NCI-H2081 (cell line): ENCODE measurements at regions not wholly inside any gene's neighbourhood (a gene's known extent, or its start where the extent isn't known, plus 50 kb on each side); places are given as distances from the start of the nearest gene placed in this dataset.
"Not testable (repeated sequence)": the region's sequence is repeated elsewhere in the genome, so short reads cannot be mapped to it uniquely, and the experiment has no call there.

Source experiments
- DNase-seq, 2 experiments: peaks; one replicate each; lab custom pipeline; 2025; lab: John Stamatoyannopoulos, UW

DNA sequence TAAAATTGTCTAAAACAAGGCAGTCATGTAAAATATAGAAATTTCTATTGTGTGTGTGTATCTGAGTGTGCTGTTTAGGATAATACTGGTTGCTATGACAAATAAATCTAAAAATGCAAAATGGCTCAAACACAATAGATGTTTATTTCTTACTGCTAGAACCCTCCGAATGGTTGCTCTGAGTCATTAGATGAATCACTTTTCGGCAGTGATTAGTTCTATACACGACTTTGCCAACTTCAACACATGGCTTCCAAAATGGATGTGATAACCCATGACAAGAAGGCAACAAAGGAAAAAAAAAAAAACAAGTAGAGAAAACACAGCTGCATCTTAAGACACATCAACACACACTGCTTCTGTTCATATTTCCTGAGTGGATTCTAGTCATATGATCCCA is 729.2 kb downstream of the AACS start:
- no peak for DNase-seq

DNA sequence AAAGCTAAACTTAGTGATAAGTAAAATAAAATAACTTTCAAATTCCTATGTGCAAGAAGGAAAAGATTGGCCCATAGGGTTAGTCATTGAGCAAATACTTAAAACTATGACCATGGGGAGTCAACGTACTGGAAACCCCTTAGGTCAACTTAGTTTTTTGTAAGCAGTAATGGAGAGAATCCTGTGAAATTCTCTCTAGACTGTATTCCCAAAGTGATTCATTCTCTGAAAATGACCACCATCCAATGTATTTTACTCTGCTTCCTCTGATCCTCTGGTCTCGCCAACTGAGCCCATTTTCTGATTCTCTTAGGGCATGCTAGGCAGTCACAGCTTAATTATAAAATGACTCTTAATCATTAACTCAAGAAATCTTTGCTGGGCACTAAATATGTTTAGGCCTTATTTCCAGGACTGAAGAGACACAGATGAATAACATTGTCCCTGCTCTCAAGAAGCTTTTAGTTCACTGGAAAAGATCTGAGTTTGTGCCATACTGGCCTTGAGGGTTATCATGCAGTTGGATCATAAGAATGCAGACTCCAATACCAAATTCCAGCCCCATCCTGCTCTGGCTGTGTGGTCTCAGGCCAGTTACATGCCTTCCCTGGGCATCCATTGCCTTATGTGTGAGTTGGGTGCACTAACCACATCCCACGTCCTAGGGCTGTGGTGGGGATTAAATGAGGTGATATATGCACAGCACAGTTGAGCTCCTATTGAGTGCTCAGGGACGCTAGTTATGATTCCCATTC is 732.4 kb downstream of the AACS start:
- no peak for DNase-seq

DNA sequence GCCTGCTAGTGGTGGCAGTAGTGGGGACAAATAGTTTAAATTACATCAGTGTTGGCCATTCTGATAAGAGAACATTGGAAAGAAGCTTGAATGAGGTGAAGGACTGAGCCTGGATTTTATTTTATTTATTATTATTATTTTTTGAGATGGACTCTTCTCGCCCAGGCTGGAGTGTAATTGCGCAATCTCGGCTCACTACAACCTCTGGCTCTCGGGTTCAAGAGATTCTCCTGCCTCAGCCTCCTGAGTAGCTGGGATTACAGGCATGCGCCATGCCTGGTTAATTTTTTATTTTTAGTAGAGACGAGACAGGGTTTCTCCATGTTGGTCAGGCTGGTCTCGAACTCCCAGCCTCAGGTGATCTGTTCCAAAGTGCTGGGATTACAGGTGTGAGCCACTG is 739.4 kb downstream of the AACS start:
- no peak for DNase-seq

DNA sequence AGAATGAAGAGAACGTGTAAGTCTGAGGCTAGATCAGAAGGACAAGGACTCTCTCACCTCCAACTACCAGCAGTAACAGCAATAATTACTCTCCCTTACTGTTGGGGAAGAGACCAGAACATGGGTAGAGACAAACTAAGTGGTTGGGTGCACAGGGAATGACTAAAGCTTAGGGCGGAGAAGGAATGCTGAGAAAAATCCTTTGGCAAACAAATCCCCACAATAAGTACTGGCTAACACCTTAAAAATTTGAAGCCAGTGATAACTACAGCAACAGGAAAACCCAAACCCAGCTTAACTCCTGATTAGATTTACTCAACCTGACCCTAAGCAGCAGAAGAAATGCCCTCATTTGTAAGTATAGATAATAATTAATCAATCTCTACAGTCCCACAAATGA is 759.0 kb downstream of the AACS start:
- DNase-seq: no peak

DNA sequence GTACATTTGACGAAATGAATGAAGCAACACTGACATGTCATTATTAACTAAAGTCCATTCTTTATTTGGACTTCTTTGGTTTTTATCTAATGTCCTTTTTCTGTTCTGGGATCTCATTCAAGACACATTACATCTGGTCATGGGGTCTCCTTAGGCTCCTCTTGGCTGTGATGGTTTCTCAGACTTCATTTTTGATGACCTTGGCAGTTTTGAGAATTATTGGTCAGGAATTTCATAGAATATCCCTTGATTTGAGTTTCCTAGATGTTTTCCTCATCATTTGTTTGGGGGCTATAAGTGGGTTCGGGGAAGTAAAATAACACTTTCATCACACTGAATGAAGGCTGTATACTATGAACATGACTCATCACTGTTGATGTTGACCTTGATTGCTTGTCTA is 770.6 kb downstream of the AACS start:
- no peak for DNase-seq

DNA sequence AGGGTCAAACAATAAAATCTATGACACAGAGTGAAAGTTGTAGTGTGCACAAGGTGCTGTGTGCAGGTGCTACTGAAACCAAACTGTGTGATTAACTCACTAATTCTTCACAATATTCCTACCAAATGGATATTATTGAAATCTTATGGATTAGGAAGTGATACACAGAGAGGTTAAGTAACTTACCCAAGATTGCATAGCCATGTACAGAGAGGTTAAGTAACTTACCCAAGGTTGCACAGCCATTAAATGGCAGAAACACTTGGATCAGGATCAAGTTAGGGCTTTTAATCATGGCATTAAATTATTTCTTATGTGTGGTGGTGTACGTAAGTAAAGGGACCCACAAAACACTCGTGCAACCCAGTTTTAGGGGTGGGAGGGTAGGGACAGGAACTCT is 771.4 kb downstream of the AACS start:
- DNase-seq: no peak

DNA sequence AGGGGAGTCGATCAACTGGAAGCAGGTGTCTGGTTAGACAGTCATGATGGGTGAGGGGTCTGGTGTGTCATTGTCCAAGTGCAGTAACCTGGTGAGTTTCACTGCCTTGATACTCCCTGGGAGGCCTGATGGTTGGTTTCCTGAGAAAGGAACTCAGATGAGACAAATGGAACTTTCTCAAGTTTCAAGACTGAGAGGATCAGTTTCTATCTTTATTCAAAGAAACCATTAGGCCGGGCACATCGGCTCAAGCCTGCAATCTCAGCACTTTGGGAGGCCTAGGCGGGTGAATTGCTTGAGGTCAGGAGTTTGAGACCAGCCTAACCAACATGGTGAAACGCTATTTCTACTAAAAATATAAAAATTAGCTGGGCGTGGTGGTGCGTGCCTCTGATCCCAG is 776.1 kb downstream of the AACS start:
- no peak for DNase-seq

DNA sequence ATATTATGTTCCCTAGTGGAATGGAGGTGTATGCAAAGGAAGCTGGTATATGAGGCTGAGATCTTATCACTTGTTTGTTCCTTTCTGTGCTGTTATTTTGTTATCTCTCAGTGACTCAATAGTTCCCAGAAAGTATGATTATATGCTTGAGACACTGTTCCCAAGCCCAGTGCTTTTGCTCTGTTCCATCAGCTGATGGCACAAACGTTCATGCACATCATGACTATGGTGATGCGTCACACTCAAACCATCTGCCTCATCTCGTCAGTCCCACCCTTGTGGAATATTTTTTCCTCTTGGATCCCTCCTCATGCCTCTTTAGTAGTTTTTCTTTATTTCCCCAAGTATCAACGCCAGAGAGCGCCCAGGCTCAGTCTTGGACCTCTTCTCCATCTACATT is 786.9 kb downstream of the AACS start:
- no peak for DNase-seq

DNA sequence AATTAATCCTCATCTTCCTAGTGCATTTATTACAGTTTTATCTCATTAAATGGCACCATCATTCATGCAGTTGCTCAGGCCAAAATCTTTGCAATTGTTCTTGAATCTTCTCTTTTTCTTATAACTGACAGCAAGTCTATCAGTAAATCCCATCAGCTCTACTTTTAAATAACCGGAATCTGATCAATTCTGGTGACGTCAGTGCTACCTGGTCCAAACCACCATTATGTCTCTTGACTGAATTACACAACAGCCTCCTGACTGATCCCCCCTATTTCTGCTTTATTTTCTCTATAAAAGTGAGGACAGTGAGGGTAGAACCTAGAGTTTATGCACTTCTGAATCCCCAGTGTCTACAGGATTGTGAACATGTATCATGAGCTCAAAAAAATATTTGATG is 787.4 kb downstream of the AACS start:
- no peak for DNase-seq

DNA sequence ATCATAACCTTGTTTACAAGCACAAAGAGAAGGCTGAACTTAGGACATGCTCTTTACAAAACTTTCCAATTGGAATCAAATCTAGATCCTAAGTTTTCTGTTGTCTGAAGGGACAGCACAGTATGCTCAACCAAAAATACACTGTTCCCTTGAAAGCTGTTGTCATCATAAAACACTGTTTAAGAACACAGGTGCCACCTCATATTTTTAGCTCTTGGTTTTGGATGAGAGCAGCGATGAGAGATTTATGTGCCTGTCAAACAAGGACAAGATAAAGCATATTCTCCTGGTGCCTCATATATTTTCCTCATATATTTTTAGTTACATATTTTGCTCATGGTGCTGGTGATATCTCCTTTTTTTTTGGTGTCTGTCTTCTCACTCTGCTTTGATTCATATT is 788.4 kb downstream of the AACS start:
- no peak for DNase-seq

DNA sequence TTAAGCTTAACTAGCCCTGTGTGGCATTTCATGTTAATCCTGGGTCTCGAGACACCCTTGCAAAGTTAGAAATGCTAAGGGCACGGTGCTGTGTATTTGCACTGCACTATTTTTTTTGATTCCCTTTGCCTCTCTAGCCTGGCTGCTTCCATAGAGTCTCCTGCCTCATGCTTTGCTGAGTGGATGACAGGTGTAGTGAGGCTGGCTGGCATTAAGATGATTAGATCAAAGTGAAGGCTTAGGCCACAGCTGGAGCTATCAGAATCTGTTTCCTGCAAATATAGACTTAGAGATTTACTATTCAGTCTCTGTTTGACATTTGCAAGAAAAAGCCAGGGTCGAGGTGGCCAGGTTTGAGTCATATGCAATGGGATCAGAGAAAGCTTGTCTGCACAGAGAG is 791.1 kb downstream of the AACS start:
- DNase-seq: no peak

DNA sequence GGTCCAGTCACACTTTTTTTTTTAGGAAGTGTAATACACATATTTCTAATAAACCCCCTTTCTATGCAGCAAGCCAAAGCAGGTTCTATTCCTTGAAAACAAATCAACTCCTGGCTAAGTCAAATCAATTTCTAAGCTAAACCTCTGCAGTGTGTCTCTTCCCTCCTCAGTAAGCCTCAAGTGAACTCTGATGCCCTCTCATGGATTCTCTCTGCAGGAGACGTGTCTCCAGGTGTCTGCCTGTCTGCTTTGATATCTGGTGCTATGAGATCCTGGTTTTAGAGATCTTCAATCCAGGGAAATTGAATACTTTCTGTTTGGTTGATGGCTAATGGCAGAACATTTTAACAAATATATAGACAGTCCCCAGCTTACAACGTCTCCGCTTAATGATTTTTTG is 791.7 kb downstream of the AACS start:
- no peak for DNase-seq

DNA sequence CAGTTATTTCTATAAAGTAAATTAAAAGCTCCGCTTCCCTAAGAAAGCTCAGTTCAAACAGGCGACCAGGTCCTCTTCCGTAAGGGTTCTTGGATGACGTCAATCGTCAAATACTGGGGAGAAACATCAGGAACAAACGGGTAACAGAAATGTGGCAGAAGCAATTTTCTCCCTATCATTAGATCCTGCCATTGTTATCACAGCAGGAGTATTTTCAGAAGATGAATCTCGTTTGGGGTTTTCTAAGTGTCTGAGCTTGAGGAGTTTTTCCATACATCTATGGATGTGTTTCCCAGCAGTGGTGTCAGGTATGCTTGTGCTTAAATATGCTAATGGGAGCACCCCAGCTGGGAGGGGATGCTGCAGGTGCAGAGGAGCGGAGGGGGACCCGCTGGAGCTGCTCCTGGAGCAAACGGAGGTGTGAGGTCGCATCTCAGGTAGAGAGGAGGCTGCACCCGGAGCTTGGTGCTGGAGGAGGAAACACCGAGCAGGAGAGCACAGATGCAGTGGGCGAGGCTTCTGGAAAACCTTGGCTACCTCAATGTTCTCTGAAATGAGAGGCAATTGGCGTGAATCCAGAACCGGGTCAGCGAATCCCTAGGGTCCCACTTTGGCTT is 795.5 kb downstream of the AACS start:
- no peak for DNase-seq

DNA sequence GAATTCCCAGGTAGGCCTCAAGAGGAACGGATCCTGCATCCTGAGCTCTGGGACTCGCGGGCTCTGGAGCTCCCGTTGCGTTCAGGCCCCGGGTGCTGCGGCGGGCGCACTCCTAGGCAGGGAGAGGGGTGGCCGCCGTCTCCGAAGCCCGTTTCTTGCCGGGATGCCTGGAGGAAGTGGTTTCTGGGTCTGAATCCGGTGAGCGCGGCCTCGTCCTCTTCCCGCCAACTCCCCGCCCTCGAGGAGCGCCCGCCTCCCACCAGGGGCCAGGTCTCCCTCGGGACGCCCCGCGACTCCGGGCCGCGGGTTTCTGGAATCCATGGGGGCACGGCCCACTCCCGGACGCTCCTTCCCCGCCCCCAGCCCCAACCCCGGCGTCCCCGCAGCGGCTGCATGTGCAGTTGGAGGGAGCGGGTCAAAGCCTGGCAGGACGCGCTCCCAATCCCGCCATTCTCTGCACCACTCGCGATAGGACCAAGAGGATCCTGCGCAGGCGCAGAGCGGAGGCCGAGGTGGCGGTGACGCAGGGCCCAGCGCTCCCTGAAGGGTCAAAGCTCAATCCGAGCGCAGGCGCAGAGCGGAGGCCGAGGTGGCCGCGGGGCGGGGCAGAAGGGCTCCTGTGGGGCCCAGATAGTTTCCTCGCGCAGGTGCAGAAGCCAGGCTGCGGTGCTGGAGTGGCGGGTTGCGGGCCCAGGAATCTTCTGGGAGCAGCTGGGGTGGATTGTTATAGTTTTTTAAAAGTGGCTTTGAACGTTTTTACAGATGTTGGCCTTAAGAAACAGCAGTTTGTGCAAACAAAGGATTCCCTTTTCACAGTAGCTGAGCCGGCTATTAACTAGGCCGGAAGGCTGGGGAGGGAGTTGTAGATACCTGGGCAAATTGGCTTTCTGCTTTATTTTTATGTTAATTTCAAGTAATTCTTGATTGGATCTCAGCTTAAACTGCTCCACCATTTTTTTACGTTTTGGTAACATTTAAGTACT is 796.4 kb downstream of the AACS start:
- DNase-seq: peak in 1 of 2 experiments; percentile 1

DNA sequence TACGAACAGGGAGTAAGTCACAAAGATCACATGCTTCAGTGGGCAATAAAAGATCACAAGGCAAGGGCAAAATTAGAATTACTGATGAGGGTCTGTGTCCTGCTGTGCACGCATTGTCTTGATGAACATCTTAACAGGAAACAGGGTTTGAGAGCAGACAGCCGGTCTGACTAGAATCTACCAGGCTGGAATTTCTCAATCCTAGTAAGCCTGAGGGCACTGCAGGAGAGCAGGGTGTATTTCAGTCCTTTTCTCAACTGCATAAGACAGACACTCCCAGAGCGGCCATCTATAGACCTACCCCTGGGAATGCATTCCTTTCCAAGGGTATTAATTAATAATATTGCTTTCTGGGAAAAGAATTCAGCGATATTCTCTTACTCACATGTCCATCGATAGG is 800.0 kb downstream of the AACS start:
- DNase-seq: not testable (repeated sequence)

DNA sequence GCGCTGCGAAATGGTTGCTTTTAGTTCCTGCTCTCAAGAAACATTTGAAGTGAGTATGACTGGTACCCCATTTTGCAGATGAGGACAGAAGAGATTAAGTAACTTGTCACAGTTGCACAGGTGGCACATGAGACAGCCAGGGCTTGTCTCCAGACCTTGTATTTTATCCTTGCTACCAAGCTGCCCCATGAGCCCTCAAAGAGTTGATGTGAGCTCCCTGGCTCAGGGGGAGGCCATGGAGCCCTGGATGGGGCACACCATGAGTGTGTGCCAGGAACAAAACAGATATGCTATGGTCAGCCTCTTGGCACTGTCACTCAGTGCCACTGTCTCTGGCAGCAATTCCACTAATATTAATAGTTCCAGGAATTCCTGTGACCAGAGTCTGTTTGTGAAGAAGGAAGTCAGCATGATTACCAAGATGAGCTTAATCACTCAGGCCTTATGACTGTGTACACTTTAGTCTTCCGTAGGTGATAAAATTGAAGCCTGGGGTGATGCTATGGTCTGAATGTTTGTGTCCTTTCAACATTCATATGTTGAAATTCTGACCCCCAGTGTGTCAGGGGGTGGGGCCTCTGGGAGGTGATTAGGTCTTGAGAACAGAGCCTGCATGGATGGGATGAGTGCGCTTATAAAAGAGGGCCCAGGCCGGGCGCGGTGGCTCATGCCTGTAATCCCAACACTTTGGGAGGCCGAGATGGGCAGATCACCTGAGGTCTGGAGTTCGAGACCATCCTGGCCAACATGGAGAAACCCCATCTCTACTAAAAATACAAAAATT is 806.8 kb downstream of the AACS start:
- no peak for DNase-seq

DNA sequence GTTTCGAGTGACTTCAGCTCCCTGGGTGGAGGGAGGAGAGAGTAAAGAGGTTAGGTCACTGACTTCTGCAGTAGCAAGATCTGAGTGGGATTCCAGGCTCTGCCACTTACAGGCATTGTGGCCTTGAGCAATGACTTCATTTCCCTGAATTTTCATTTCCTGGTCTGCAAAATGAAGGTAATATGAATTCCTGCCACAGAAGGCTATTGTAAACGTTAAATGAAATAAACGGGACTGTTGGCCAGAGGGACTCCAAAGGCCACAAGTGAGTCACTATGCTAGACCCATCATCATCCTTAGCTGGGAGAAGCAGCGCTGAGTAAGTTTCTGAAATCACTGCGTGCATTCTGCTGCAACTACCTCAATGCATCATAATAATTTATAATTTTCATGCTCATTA is 807.8 kb downstream of the AACS start:
- no peak for DNase-seq

DNA sequence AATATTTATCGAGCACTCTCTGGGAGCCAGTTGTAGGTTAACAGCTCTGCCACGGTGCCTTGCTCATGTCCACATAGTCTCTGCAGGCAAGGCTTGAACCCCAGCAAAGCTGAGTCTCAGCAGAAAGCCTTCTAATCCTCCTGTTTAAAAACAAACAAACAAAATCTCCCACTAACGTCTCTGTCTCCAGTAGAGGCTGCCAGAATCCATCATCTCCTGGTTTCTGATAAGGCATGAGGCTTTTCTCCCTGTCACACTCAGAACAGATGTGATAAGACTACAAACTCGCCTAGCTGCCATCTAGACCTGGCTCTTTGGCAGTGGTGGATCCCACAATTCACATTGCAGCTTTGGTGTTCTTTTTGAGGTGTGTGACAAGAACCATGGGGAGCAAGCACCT is 813.2 kb downstream of the AACS start:
- DNase-seq: no peak

DNA sequence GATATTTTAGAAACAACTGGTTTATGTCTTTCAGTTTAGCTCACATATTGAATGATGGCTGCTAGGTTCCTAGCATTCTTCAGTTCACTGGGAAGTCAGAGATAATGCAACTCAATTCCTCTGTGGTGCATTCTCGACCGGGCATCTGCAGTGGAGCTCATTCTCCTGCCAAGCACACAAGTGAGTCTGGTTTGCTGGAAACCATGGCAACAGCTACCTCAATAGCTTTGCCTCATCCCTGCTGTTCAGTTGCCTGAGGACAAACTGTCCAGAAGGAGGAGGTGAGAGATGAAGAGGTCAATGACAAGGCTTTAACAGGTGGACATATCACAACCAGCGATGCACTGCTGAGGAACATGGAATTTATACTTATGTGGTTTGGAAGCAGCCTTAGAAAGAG is 816.9 kb downstream of the AACS start:
- DNase-seq: no peak

DNA sequence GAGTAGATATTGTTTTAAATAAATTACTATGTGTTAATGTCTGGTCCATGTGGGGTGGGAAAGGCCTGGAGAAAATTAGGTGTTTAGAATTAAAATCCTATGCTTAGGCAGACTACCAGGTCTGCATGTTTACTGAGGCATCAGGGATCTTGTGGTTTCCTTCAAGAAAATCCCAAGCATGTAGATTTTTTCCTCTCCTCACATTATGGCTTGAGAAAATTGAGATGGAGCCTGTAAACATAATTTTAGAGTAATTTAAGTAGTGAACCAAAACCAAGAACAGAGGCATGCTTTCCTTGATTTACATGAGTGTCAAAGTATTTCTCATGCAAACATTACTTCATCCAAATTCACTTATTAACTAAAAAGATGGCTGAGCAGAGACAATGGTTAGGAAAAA is 823.7 kb downstream of the AACS start:
- no peak for DNase-seq

DNA sequence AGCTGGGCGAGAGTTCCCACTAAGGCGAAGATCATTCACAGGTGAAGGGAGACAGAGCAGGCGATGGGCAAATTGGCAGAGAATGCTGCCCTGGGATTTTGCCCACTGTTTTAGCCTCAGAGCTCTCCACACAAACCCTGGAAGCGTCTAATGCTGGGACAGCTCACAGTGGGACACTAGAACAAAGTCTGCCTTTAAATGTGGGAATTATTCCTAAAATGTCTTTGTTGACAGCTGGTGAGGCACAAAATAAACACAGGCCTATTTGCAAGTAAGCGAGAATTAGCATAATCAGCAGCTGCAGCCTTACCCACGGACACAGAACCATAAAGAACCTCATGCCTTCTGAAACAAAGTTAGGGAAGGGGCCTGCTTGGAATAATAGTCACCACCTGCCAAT is 824.5 kb downstream of the AACS start:
- no peak for DNase-seq

DNA sequence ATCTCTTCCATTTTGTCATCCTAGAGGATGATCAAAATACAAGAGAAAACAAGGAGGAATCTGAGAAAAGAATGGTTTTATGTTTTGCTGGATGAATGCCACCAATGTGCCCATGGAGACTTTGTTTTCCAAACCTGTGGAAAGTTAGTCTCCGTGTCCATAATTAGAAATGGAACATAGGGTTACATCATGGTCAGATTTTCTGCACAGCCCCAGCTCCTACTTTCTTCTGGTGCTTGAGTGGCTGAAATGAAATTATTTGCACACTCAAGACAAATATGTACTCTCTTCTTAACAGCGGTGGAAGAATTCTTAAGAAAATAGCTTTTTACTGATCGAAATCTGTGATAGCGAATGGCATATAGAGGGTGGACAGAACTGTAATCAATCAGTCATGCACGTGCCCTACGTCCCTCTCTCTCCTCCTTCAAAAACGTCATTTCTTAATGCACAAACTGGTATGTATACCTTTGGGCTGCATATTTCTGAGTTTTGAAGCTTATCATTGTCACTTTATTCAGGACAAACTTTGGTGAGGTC is 825.2 kb downstream of the AACS start:
- DNase-seq: no peak
